Caco-2 (cell line): ENCODE measurements at regions not wholly inside any gene's neighbourhood (a gene's known extent, or its start where the extent isn't known, plus 50 kb on each side); places are given as distances from the start of the nearest gene placed in this dataset.

ENCODE experiments used
- BruUV-seq: library from RNA; stranded (reverse); fragments of 400-500 nt; replicated peaks from 2 replicates; lab custom pipeline; 2021; lab: Mats Ljungman, UMichigan
- CTCF ChIA-PET: fragments of 300-600 bp; sonication (Branson Sonifier 250); formaldehyde crosslinking; loops from one replicate; lab custom pipeline; 2022; ENCODE audit warnings: antibody characterized with exemption; lab: Charles Lee
- POLR2A ChIA-PET: fragments of 300-600 bp; sonication (Branson Sonifier 250); formaldehyde crosslinking; loops from one replicate; lab custom pipeline; 2022; ENCODE audit warnings: antibody characterized with exemption; lab: Charles Lee
- DNase-seq, 2 experiments: peaks; one replicate each; pipeline versions ENCODE4 v3.0.0 to v3.0.0-alpha.2; 2020 to 2022
- H3K27me3 ChIP-seq: replicated peaks from 2 replicates; pipeline ENCODE4 v1.6.0; 2011; ENCODE audit warnings: low read length; ENCODE audit not compliant: control insufficient read depth, insufficient read depth
- H3K36me3 ChIP-seq: 2 replicates; pipeline ENCODE4 v1.5.1; 2011; ENCODE audit warnings: low read length; ENCODE audit not compliant: control insufficient read depth, insufficient read depth
- H3K4me1 ChIP-seq: fragments of 250-450 bp; sonication (Bioruptor Pico); 2 replicates; pipeline ENCODE4 v1.5.1; 2020; ENCODE audit warnings: mild to moderate bottlenecking
- H3K4me3 ChIP-seq: 2 replicates; pipeline ENCODE4 v1.5.1; 2011; ENCODE audit warnings: low read depth, mild to moderate bottlenecking, control low read depth, low read length
- H3K9me3 ChIP-seq: fragments of 250-450 bp; sonication (Bioruptor Pico); 2 replicates; pipeline ENCODE4 v1.5.1; 2020; ENCODE audit warnings: mild to moderate bottlenecking, moderate library complexity
- H3K27ac Mint-ChIP-seq: one replicate; pipeline ENCODE4 v1.8.0; 2022; ENCODE audit warnings: mixed read lengths; ENCODE audit not compliant: unreplicated experiment
- H3K27me3 Mint-ChIP-seq: one replicate; pipeline ENCODE4 v1.8.0; 2022; ENCODE audit warnings: mixed read lengths; ENCODE audit not compliant: insufficient read depth, unreplicated experiment
- H3K36me3 Mint-ChIP-seq: one replicate; pipeline ENCODE4 v1.8.0; 2022; ENCODE audit warnings: mild to moderate bottlenecking, mixed read lengths; ENCODE audit not compliant: insufficient read depth, unreplicated experiment
- H3K4me1 Mint-ChIP-seq: one replicate; pipeline ENCODE4 v1.8.0; 2022; ENCODE audit warnings: low read depth, mixed read lengths; ENCODE audit not compliant: unreplicated experiment
- H3K4me3 Mint-ChIP-seq: one replicate; pipeline ENCODE4 v1.8.0; 2022; ENCODE audit warnings: mild to moderate bottlenecking, moderate library complexity, mixed read lengths; ENCODE audit not compliant: unreplicated experiment
- H3K9me3 Mint-ChIP-seq: one replicate; pipeline ENCODE4 v1.8.0; 2022; ENCODE audit warnings: mixed read lengths; ENCODE audit not compliant: unreplicated experiment
- intact Hi-C: fragments of 100-400 bp; cut with micrococcal nuclease; formaldehyde crosslinking; loops from one replicate; pipeline ENCODE4 v1.10.0; 2022; ENCODE audit not compliant: unreplicated experiment
- TF ChIP-seq, protein P1 (sequence below), 2 experiments: fragments of 200-600 bp in 1 of 2; IDR thresholded peaks; 1 replicate in 1 of 2; 2 replicates in 1 of 2; pipeline versions ENCODE4 v1.5.1 to v1.8.0; 2011 to 2022; ENCODE audit warnings: antibody characterized with exemption in 1 of 2, control low read depth in 1 of 2, inconsistent platforms in 1 of 2, low read depth in 1 of 2, low read length in 1 of 2, mild to moderate bottlenecking in 1 of 2, moderate library complexity in 1 of 2; ENCODE audit not compliant: insufficient read depth in 1 of 2, severe bottlenecking in 1 of 2, unreplicated experiment in 1 of 2

DNA sequence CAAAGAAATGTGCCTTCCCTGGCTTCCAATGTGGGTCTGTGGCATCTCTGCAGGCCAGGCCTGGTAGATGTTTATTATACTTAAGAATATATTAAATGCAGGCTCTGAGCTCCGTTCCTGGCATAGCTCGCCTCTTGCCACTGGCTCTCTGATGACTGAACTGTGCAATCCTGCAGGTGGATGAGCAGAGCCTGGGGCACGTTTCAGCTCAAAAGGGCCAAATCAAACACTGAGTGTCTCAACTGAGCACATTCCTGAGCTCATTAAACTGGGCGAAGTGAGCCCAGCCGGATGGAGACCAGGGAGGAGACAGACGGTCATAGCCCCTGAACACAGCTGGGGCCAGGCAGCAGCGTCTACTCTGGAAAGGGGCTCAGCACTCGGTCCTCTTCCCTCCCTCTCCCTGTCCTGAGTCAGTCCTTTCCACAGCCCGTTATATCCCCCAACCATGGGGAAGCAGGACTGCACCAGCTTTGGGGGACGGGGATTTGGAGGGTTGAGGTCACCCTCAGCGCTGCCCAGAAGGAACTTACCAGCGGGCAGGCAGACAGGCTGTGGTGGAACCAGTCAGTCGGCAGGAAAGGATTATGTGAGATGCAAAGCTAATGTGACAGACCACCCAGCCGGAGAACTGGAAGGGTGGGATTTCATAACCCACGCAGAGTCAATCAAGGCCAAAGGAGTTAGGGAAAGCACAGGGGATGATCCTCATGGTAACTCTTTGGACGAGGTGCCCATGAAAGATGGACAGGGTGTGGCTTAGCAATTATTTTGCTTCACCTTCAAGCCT lies 77.4 kb upstream of the ANKRD34C start:
- Mint-ChIP-seq H3K36me3 (no peaks in the 10 kb centered on the region), H3K9me3 (no peaks in the 10 kb centered on the region), H3K27me3 (peaks cover 26% of the 10 kb centered on the region), H3K4me3 (no peak overlapping the region), H3K4me1 (no peaks in the 10 kb centered on the region), H3K27ac (no peak overlapping the region)
- no peaks in the 10 kb centered on the region for H3K4me1 ChIP-seq
- no TSS peak for BruUV-seq
- no peak overlapping the region for H3K4me3 ChIP-seq
- intact Hi-C loops, result no loop called here
- ChIA-PET POLR2A (interaction anchor here (0.5 to 0.6 kb wide), 2 partner anchors 14 to 15 kb away, joined by 3 read pairs; no protein-coding TSS in a partner anchor), CTCF (interaction anchor here (1.2 kb wide), 1 partner anchor 35 kb away, joined by 4 read pairs; no protein-coding TSS in a partner anchor)
- no peaks in the 10 kb centered on the region for H3K9me3 ChIP-seq
- no peaks in the 10 kb centered on the region for H3K36me3 ChIP-seq
- no peaks in the 10 kb centered on the region; the same call in 1 of the 2 replicates for H3K27me3 ChIP-seq
- TF ChIP-seq, protein P1, sequence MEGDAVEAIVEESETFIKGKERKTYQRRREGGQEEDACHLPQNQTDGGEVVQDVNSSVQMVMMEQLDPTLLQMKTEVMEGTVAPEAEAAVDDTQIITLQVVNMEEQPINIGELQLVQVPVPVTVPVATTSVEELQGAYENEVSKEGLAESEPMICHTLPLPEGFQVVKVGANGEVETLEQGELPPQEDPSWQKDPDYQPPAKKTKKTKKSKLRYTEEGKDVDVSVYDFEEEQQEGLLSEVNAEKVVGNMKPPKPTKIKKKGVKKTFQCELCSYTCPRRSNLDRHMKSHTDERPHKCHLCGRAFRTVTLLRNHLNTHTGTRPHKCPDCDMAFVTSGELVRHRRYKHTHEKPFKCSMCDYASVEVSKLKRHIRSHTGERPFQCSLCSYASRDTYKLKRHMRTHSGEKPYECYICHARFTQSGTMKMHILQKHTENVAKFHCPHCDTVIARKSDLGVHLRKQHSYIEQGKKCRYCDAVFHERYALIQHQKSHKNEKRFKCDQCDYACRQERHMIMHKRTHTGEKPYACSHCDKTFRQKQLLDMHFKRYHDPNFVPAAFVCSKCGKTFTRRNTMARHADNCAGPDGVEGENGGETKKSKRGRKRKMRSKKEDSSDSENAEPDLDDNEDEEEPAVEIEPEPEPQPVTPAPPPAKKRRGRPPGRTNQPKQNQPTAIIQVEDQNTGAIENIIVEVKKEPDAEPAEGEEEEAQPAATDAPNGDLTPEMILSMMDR (IDR thresholded peaks at IDR 0.05; ENCODE audit: insufficient read depth in 1 of 2, low read depth in 1 of 2, low read length in 1 of 2, severe bottlenecking in 1 of 2, unreplicated experiment in 1 of 2), result no peak
- DNase-seq, result no peak

DNA sequence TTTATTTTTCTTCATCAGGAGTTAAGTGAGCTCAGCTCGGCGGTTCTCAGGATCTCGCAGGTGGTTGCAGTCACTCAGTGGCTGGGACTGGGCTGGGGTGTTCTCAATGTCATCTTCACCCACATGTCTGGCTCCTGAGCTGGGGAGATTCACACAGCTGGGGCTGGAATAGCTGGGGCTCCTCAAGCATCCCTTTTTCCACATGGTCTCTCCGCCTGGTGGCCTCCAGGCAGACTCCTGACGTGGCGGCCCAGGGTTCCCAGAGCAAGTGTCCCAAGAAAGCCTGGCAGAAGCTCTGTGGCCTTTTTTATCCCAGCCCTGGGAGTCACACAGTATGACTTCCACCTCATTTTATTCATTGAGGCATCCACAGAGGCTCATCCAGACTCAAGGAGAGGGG lies 84.1 kb upstream of the ANKRD34C start:
- no peak for DNase-seq
- no peaks in the 10 kb centered on the region for H3K36me3 Mint-ChIP-seq
- intact Hi-C loops, result no loop called here
- no peak overlapping the region for H3K27ac Mint-ChIP-seq
- TF ChIP-seq, protein P1 (IDR thresholded peaks at IDR 0.05; ENCODE audit: insufficient read depth in 1 of 2, low read depth in 1 of 2, low read length in 1 of 2, severe bottlenecking in 1 of 2, unreplicated experiment in 1 of 2), result no peak
- H3K36me3 ChIP-seq, result no peaks in the 10 kb centered on the region
- H3K27me3 ChIP-seq, result no peaks in the 10 kb centered on the region
- no peaks in the 10 kb centered on the region for H3K9me3 ChIP-seq
- no TSS peak for BruUV-seq
- H3K4me1 ChIP-seq, result no peaks in the 10 kb centered on the region
- peaks cover 25% of the 10 kb centered on the region for H3K27me3 Mint-ChIP-seq
- no peak overlapping the region for H3K4me3 ChIP-seq
- ChIA-PET CTCF (no interaction called here), POLR2A (no interaction called here)
- H3K4me3 Mint-ChIP-seq, result no peak overlapping the region
- H3K9me3 Mint-ChIP-seq, result no peaks in the 10 kb centered on the region
- no peaks in the 10 kb centered on the region for H3K4me1 Mint-ChIP-seq

DNA sequence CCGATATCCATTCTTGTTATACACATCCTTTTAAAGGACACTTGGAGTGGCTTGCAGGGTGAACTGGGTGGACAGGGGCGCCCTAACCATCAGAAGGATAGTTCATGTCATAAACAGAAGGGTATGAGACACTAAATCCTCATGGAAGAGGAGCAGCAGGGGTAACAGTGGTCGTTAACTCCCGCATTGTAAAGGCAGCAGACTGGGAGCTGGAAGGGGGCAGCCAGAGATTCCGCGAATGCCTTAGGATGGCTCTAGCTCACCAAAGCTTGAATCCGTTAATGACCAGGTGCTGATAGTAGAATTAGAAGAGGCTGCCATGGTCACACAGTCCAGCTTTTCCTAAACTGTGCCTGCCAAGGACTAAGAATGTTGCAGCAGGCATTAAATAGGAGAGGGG lies 85.2 kb upstream of the ANKRD34C start:
- H3K27ac Mint-ChIP-seq, result no peak overlapping the region
- TF ChIP-seq, protein P1 (IDR thresholded peaks at IDR 0.05; ENCODE audit: insufficient read depth in 1 of 2, low read depth in 1 of 2, low read length in 1 of 2, severe bottlenecking in 1 of 2, unreplicated experiment in 1 of 2), result no peak
- peaks cover 18% of the 10 kb centered on the region for H3K27me3 Mint-ChIP-seq
- POLR2A ChIA-PET, result no interaction called here
- Histone ChIP-seq H3K27me3 (no peaks in the 10 kb centered on the region), H3K4me3 (no peak overlapping the region), H3K9me3 (no peaks in the 10 kb centered on the region), H3K4me1 (no peaks in the 10 kb centered on the region), H3K36me3 (no peaks in the 10 kb centered on the region)
- no peaks in the 10 kb centered on the region for H3K9me3 Mint-ChIP-seq
- DNase-seq, result no peak
- no TSS peak for BruUV-seq
- intact Hi-C loops, result no loop called here
- no peaks in the 10 kb centered on the region for H3K36me3 Mint-ChIP-seq
- H3K4me1 Mint-ChIP-seq, result no peaks in the 10 kb centered on the region
- CTCF ChIA-PET, result no interaction called here
- no peak overlapping the region for H3K4me3 Mint-ChIP-seq
